Tibial nerve (tissue), 4 donors: ENCODE measurements at regions not wholly inside any gene's neighbourhood (a gene's known extent, or its start where the extent isn't known, plus 50 kb on each side); places are given as distances from the start of the nearest gene placed in this dataset.
"Not testable (repeated sequence)": the region's sequence is repeated elsewhere in the genome, so short reads cannot be mapped to it uniquely, and the experiment has no call there.

Source experiments
- DNase-seq, 2 donors: peaks; one replicate each; pipeline ENCODE4 v3.0.0-alpha.2; 2019; ENCODE audit warnings: low spot score in 2 of 2
- H3K27ac ChIP-seq, 4 donors: fragments of 200-600 bp; sonication (generic) in 3 of 4; one replicate each; pipeline ENCODE4 v1.5.1; 2017 to 2019; ENCODE audit warnings: mild to moderate bottlenecking in 1 of 4
- H3K27me3 ChIP-seq, 2 donors: fragments of 200-600 bp; sonication (generic) in 1 of 2; one replicate each; pipeline versions ENCODE4 v1.5.1 to v1.6.0; 2017 to 2019
- H3K36me3 ChIP-seq, 3 donors: fragments of 200-600 bp; sonication (generic); one replicate each; pipeline ENCODE4 v1.5.1; 2018 to 2019
- H3K4me1 ChIP-seq, 4 donors: fragments of 200-600 bp; sonication (generic) in 3 of 4; one replicate each; pipeline ENCODE4 v1.5.1; 2017 to 2019
- H3K4me3 ChIP-seq, 4 donors: fragments of 200-600 bp; sonication (generic) in 3 of 4; one replicate each; pipeline ENCODE4 v1.5.1; 2017 to 2019; ENCODE audit warnings: mild to moderate bottlenecking in 1 of 4, moderate library complexity in 1 of 4
- H3K9me3 ChIP-seq, 4 donors: fragments of 200-600 bp; sonication (generic) in 3 of 4; one replicate each; pipeline ENCODE4 v1.5.1; 2017 to 2019
- WGBS, 2 donors: methylation state at CpG; one replicate each; pipeline ENCODE4 v1.1.5; 2018; 5-methylcytosine and 5-hydroxymethylcytosine counted together

DNA sequence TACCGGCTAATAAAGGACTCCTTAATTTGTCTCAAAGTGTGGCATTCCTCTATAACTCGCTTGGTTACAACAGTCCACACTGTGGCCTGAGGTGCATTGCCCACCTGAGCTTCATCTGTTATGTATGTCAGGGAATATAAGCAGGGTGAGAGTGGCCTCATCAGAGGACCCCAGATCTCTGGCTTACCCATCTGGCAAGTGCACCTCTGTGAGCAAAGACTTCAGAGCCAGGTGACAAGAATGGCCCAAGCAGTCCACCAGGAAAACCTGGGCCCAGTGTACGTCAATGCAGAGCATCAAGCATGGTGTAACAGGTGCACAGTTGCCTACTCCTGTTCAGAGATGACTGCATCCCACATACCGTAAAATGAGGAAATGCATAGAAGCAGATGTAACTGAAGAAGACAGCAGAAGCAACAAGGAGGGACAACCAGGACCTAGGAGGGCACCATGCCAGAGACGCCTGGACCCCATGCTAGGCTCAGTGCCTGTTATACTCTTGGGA is 1621.0 kb downstream of the SPATA31A7 start:
- H3K27ac ChIP-seq, H3K36me3 ChIP-seq, H3K4me3 ChIP-seq, H3K9me3 ChIP-seq, H3K27me3 ChIP-seq, H3K4me1 ChIP-seq, DNase-seq: not testable (repeated sequence)
- WGBS, 2 donors = 78 to 81% methylated on average over 5 of the region's 5 CpGs

DNA sequence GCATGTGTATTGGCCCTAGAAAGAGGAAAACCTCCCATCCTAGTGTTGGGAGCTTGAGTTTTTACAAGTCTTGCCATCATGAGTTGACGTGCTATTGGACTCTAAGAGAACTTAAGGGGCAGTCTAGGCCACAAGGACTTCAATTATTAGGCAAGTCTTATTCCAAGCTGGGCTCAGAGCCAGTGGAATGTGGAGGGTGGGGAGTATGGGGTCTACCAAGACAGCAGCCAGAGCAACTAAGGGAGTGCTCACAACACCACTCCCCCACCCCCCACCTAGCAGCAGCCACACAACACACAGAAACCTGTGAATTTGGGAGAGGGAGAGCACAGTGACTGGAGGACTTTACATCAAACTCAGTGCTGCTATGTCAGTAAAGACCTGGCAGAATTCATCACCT is 1625.6 kb downstream of the SPATA31A7 start:
- 23 to 30% methylated on average over 1 of the region's 1 CpG for WGBS, 2 donors
- not testable (repeated sequence) for H3K4me1 ChIP-seq, DNase-seq, H3K36me3 ChIP-seq, H3K27me3 ChIP-seq, H3K4me3 ChIP-seq, H3K9me3 ChIP-seq, H3K27ac ChIP-seq

DNA sequence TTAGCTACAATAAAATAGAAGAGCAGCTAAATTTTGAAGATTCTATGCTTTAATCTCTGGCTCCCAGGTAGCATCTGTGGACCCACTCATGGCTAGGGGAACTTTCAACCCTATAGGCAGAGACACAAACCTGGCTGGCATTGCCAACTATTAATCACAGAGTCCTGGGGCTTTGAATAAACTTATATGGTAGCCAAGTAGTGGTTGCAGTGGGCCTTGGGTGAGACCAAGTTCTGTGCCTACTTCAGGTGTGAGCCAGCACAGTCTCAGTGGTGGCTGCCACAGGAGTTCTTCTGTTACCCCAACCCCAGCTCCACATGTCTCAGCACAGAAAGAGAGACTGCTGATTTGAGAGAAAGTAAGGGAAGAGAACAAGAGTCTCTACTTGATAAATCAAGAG is 1626.5 kb downstream of the SPATA31A7 start:
- not testable (repeated sequence) for H3K27ac ChIP-seq, H3K4me1 ChIP-seq, H3K27me3 ChIP-seq, H3K4me3 ChIP-seq, H3K9me3 ChIP-seq, H3K36me3 ChIP-seq, DNase-seq

DNA sequence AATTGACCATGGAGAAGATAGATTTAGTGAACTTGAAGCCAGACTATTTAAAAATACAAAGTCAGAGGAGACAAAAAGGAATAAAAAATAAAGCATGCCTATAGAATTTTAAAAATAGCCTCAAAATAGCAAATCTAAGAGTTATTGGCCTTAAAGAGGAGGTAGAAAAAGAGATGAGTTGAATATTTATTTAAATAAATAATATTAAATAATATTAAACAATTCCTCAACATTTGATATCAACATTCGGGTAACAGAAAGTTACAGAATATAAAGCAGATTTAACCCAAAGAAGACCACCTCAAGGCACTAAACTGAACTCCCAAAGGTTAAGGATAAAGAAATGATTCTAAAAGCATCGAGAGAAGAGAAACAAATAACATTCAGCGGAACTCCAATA is 1627.4 kb downstream of the SPATA31A7 start:
- not testable (repeated sequence) for H3K4me3 ChIP-seq, H3K27me3 ChIP-seq, H3K36me3 ChIP-seq

DNA sequence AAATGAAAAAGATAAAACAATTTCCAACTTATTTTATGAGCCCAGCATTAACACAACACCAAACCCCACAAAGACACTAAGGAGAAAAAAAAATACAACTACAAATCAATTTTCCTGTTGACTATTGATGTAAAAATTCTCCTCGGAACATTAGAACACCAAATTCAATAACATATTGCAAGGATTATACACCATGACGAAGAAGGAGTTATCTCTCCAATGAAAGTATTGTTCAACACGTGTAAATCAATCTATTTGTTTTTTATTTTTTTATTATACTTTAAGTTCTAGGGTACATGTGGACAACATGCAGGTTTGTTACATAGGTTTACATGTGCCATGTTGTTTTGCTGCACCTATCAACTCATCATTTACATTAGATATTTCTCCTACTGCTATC is 1632.3 kb downstream of the SPATA31A7 start:
- WGBS, 2 donors = 45 to 51% methylated on average over 3 of the region's 3 CpGs
- DNase-seq, H3K27ac ChIP-seq, H3K27me3 ChIP-seq, H3K4me3 ChIP-seq, H3K36me3 ChIP-seq, H3K4me1 ChIP-seq: not testable (repeated sequence)
- H3K9me3 ChIP-seq = peaks cover 0 to 16% (median under 1%) of the 10 kb centered on the region in 4 donors

More for the DNA sequence above, 1627.4 kb downstream of the SPATA31A7 start:
- WGBS, 2 donors = 75 to 82% methylated on average over 3 of the region's 3 CpGs
- H3K4me1 ChIP-seq, H3K9me3 ChIP-seq, H3K27ac ChIP-seq, DNase-seq: not testable (repeated sequence)

DNA sequence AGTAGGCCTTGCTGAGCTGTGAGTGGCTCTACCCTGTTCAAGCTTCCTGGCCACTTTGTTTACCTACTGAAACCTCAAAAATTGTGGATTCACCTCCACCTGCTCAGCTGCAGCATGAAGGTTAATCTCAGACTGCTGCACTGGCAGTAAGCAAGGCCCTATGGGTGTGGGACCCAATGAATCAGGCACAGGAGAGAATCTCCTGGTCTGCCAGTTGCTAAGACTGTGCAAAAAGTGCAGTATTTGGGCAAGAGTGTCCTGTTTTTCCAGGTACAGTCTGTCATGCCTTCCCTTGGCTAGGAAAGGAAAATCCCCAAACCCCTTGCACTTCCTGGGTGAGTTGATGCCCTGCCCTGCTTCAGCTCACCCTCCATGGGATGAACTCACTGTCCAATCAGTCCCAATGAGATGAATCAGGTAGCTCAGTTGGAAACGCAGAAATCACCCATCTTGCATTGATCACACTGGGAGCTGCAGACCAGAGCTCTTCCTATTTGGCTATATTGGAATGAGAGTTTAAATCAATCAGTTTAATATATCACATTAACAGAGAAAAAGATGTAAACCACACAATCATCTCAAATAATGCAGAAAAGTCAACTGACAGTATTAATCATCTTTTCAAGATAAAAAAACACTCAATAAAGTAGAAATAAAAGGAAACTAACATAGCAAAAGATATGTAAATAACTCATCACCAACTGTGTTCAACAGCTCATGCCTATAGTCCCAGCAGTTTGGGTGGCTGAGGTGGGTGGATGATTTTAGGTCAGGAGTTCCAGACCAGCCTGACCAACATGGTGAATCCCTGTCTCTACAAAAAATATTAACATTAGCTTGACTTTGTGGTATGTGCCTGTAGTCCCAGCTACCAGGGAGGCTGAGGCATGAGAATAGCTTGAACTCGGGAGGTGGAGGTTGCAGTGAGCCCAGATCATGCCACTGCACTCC is 1638.4 kb downstream of the SPATA31A7 start:
- not testable (repeated sequence) for H3K27ac ChIP-seq, H3K36me3 ChIP-seq, H3K4me1 ChIP-seq, H3K4me3 ChIP-seq, DNase-seq
- Histone ChIP-seq H3K9me3 (peaks cover 0 to 14% (median 0%) of the 10 kb centered on the region in 4 donors), H3K27me3 (peaks cover 0 to 14% of the 10 kb centered on the region in 2 donors)
- 63 to 76% methylated on average over 1 to 2 of the region's 2 CpGs for WGBS, 2 donors

DNA sequence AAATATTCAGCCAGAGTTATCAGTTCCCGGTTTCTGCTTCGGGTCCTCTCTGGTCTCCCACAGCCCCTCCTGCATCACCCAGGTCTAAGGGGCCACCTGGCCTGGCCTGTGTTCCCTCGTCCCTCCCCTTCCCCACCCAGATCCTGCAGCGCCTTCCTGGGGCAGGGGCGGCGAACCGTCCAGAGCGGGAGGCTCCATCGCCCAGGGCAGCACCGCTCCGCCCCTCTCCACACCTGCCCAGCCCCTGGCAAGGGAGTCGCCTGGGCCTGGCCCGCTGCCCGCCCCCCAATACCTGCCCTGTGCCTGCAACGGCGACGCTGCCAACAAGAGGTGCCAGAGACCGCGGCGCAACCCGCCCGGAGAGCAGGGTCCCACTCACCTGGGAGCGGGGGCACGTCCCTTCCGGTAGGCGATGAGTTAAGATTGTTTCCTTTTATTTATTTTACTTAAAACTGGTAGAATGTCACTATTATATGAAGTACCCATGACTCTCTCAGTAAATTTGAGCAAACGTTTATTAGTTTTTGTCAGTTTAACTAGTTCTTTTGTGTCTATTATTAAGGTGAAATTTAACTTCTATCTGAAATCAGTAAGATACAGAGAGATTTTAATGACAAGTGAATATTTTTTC is 1641.1 kb downstream of the SPATA31A7 start:
- not testable (repeated sequence) for H3K9me3 ChIP-seq, H3K4me3 ChIP-seq, H3K27ac ChIP-seq, H3K36me3 ChIP-seq, DNase-seq, H3K4me1 ChIP-seq
- H3K27me3 ChIP-seq = peaks cover 0 to 21% of the 10 kb centered on the region in 2 donors
- whole genome bisulfite sequencing, 2 donors = 24 to 28% methylated on average over 25 of the region's 27 CpGs

DNA sequence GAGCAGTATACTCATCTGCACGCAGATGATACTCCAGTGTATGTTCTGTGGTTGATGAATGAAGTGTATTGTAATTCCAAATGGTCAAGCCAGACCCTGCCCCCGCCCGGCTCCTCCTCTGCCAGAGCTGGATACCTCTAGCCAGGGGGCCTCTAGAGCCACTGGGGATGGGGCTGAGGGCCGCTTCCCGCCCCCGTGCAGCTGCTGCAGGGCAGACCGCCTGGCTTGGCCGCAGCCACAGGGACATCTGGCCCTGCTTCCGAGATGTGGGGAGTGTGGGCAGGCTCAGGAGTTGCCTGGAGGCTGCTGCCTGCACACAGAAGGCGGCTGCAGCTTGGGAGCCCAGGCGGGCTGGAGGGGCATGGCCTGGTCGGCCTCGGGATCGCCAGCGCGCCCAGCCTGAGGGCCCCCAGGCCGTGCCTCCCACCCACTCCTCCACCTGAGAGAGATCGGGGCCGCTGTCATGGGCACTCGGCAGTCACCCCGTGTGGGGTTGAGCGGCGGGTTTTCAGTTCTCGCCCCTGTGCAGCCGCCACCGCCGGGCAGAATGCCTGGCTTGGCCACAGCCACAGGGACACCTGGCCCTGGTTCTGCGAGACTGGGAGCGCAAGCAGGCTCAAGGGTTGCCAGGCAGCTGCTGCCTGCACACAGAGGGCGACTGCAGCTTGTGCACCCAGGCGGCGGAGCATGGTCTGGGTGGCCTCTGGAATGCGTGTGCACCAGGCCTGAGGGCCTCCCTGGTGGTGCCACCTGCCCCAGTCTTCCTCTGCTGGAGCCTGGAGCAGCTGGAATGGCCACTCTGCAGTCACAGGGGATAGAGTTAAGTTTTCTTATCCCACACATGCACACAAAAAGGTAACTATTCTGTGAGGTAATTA is 1643.7 kb downstream of the SPATA31A7 start:
- 40 to 43% methylated on average over 5 to 21 of the region's 33 CpGs for WGBS, 2 donors
- not testable (repeated sequence) for H3K36me3 ChIP-seq, DNase-seq, H3K4me3 ChIP-seq, H3K27ac ChIP-seq, H3K9me3 ChIP-seq
- Histone ChIP-seq H3K27me3 (peaks cover 0 to 30% of the 10 kb centered on the region in 2 donors), H3K4me1 (peaks cover 0 to 15% (median 0%) of the 10 kb centered on the region in 4 donors)

DNA sequence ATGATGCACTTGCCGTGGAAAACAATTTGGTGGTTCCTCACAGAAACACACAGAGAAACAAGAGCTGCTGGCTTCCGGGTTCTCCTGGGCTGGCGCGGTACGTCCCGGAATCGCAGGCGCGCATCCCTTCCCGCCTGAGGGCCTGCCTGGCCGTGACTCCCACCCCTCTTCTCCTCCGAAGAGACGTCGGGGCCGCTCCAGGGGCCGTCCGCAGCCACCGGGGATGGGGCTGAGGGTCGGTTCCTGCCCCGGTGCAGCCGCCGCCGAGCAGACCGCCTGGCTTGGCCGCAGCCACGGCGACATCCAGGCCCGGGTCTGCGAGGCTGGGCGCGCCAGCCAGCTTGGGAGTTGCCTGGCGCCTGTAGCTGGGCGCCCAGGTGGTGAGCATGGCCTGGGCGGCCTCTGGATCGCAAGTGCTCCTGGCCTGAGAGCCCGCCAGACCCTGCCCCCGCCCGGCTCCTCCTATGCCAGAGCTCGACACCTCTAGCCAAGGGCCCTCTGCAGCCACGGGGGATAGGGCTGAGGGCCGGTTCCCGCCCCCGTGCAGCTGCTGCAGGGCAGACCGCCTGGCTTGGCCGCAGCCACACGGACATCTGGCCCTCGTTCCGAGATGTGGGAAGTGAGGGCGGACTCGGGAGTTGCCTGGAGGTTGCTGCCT is 1647.5 kb downstream of the SPATA31A7 start:
- Histone ChIP-seq H3K4me3 (peak overlapping the region; percentile 25 to 48 (median 44)), H3K27me3 (peaks cover 0 to 22% of the 10 kb centered on the region in 2 donors), H3K4me1 (peaks cover 0 to 15% (median 0%) of the 10 kb centered on the region in 4 donors), H3K27ac (peak overlapping the region in 3 of 4 donors; percentile 27 to 67 (median 47))
- DNase-seq, H3K9me3 ChIP-seq, H3K36me3 ChIP-seq: not testable (repeated sequence)
- whole genome bisulfite sequencing, 2 donors = 4 to 5% methylated on average over 38 to 50 of the region's 50 CpGs
